HG03565 (cell line): ENCODE measurements at regions not wholly inside any gene's neighbourhood (a gene's known extent, or its start where the extent isn't known, plus 50 kb on each side); places are given as distances from the start of the nearest gene placed in this dataset.

Experiments used
- ATAC-seq: cut with Tn5 transposase; IDR thresholded peaks from one replicate; pipeline ENCODE4 v1.9.1; 2021; ENCODE audit warnings: mild to moderate bottlenecking, moderate library complexity; ENCODE audit not compliant: unreplicated experiment

DNA sequence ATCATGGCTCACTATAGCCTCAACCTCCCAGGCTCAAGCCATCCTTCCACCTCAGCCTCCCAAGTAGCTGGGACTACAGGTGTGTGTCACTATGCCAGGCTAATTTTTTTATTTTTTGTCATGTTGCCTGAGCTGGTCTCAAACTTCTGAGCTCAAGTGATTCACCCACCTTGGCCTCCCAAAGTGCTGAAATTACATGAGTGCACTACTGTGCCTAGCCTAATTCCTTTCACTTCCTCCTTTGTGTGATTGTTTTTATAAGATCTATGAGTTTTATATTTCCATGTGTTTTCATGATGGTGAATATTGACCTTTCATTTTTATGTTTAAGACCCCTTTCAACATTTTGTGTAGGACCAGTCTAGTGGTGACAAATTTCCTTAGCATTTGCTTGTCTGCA is 55.2 kb upstream of the IL12B start:
- no peak for ATAC-seq

DNA sequence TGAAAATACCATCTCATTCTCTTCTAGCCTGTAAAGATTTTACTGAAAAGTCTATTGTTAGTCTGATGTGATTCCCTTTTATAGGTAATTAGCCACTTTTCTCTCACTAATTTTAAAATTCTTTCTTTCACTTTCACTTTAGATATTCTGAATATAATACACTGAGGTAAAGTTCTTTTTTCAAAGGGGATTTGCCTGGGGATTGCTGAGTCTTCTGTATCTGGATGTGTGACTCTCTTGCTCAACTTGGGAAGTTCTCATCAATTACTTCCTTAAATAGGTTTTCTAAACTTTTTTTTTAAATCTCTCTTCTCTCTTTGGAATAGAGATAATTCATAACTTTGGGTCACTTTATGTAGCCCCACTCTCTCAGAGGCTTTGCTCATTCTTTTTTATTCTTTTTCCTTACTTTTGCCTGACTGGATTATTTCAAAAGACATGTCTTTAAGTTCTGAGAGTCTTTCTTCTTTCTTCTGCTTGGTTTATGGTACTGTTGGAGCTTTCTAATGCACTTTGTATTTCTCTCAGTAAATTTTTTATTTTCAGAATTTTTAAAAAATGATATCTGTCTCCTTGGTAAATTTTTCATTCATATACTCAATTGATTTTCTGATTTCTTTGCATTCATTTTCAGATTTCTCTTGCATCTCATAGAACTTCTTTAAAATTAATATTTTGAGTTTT is 55.9 kb upstream of the IL12B start:
- no peak for ATAC-seq

DNA sequence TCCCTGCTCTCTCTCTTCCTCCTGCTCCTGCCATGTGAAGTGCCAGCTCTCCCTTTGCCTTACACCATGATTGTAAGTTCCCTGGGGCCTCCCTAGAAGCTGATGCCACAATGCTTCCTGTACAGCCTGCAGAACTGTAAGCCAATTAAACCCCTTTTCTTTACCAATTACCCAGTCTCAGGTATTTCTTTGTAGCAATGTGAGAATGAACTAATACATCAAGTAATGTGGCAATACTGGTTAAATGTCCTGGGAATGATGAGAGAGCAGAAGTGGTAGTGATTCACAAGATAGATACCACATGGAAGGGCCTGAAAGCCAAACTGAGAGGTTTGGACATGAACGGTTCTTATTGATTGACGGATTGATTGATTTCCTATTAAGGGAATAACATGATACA is 62.6 kb upstream of the IL12B start:
- ATAC-seq, result no peak

DNA sequence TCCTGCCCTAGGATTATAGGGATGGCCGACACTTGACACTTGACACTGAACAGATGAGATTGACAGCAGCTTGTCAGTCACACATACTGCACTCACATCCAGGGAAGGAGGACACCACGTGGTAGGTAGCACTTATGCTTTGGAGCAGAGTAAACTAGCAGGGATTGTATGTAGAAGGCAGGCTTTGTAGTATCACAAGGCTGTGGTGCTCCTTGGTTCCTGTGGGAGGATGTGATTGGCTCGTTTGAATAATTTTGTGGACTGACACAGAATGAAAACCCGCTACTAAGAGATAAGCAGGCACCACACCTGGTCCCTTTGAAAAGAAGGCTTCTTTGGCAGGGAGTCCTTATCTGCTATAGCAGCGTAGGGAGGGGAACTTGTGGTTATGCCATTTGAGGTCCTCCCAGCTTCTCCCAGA is 63.6 kb upstream of the IL12B start:
- no peak for ATAC-seq

DNA sequence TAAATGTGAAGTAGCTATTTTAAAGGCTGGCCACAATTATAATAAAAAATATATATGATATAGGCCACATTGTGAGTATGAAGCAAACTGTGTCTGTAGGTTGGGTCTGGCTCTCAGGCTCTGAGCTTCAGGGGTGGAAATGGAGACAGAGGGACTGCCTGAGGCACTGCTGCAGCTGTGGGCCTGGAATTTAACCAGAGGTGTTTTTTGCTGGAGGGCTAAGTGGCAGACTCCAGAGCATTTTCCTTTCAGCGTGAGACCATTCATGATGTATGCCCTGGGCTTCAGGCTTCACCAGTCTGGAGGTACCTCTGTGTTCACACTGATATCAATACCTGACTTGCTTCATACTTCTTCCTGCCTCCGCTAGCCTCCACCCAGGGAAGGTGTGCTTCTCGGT is 64.9 kb upstream of the IL12B start:
- ATAC-seq, result no peak

DNA sequence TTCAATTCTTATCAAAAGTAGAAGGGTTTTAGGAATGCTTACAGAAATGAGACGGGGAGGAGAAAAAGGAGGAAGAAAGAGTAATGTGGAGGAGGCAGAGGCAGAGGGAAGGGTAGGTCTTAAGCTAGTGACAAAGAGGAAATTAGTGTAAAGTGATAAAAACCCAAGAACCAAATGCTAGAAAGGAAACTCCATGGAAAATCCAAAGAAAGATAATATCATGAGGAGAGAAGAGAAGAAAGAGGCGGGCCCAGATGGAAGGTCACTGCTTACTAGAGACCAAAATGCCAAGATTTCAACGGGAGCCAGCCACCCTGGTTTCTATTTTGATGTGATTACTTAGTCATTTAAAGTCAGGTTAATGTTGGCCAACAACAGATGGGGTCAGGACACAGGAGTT is 68.6 kb upstream of the IL12B start:
- no peak for ATAC-seq

DNA sequence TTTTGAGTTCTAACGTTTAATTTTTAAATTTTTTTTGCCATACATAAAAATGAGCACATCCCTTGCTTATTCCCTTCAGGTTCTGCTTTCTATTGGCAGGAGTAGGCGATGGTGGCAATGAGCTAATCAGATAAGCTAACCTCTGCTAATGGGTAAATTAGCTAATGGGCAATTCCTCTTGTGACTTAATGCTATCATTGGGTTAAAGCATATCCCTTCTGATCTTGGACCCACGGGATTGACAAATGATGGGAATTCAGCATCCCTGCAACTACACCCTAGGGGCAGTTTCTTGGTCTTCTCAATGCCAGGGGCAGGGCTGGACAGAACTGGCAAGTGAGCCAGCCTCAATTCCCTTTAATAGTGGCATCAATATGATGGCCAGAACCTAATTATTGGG is 70.2 kb upstream of the IL12B start:
- no peak for ATAC-seq

DNA sequence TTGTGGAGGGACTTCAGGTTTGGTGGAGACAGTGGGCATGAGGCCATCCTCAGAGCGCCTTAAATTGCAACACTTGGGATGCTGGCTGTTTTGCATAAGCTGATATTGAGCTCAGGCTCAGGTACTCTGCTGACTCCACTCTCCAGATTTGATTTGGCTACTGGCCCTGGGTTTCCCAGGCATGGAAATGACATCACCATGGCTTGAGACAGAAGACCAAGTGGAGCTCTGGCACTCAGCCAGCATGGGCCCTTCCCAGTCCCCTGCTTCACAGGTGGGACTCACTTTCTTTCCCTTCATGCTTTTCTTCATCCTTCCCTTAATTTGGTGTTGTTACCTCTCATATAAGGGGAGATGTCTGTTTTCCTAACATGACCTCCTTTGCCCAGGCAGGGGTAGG is 72.0 kb upstream of the IL12B start:
- no peak for ATAC-seq

DNA sequence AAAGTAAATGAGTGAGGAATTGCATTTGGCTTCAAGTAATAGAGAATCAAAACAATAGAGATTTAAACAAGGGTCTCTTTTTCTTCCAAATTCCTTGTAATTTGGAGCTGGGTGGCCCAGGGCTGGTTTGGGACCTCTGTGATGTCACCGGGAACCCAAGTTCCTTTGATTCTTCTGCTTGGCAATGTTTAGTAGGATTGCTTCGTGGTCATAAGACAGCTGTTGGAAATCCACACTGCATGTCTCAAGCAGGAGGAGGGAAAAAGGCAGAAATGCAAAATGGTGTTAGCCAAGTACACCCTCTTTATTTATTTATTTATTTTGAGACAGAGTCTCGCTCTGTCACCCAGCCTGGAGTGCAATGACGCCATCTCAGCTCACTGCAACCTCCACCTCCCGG is 72.6 kb upstream of the IL12B start:
- no peak for ATAC-seq

DNA sequence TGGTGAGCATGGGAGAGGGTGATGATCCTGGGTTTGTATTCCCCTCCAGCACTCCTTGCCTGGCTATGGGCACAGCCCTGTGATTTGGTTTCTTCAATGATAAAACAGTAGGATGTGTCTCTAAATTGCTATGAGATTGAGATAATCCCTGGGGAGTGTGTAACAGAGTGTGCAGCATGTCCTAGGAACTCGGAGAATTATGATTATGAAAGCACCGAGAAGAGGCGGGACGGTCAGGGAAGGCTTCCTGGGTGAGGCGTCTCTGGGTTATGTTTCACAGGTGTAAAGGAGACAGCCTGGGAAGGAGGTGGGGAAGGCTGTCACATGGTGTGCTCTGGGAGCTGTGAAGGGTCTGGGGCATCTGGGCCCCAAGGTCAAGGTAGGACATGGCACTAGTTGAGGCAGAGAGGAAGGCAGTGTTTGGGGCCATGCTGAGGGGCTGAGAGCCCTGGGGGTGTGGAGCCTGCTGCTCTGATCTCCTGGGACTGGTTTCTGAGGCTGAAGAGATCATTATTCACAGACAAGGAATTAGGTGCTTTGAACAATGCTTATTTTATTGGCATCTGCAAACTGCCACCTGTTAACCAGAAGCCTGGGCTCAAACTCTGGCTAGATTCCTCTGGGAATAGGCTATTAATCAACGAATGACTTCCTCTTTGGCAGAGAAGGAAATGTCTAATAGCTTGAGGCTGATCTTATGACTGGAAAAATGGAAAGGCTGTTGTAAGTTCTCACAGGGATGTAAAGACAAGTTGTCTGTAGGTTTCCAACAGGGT is 73.8 kb upstream of the IL12B start:
- ATAC-seq, result no peak

DNA sequence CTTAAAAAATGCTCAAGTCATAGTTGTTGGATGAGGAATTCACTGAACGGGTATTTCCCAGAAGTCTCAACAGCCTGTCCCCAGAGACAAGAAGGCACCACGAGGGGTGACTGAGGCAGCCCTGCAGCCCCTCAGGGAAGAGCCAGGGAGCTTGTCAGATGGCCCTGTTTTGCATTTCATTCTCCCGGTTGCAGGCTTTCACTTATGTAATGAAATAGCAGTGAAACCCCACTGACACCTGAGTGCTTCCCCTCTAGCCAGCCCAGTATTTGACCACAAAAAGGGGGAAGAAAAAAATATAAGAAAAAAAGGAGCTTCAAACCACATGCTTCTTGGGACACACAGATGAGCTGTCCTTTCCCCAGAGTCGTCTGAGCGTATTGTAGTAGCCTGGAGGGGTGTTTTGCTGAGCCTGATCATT is 75.3 kb upstream of the IL12B start:
- ATAC-seq, result peak; percentile 64

DNA sequence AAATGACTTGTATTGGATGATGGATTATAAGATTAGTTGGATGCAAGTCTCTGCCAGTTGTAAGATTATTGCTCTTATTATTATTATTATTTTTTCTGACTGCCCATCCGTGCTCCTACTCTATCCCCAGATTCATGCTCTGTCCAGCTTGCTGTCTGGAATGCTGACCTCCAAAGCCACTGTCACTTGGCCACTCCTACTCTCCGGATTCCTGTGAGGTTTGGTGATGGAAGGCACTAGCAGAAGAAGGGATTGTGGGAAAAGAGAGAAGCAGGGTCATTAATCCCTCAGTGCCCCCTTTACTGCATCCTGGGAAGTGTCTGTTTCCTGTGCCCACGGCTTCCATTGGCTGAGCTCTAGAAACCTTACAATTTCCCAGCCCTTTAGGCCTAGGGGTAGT is 76.3 kb upstream of the IL12B start:
- no peak for ATAC-seq

DNA sequence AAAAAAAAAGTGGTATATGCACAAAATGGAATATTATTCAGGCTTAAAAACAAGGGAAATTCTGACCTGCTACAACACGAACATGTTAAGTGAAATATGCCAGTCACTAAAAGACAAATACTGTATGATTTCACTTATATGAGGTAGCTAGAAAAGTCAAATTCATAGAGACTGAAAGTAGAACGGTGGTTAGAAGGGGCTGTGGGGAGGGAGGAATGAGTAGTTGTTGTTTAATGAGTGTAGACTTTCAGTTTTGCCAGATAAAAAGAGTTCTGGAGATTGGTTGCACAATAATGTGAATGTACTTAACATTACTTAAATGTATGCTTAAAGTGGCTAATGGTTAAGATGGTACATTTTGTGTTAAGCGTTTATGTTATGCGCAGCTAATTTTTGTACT is 79.5 kb upstream of the IL12B start:
- peak; percentile 42 for ATAC-seq

DNA sequence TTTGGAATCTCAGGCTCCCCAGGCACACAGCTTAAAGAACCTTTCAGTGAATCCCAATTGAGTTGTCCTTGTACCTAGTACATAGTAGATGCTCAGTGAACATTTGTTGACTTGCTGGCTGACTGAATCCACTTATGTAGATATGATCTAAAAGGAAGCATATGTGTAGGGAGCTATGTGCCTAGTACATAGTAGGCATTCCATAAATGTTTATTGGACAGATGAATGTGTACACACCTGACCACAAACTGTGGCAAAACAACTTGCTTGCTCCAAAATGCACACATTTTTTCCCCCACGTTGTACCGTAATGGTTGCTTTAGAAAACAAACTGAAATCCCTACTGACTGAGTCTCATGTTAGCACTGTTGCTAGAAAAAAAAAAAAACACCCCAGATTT is 80.2 kb upstream of the IL12B start:
- no peak for ATAC-seq

DNA sequence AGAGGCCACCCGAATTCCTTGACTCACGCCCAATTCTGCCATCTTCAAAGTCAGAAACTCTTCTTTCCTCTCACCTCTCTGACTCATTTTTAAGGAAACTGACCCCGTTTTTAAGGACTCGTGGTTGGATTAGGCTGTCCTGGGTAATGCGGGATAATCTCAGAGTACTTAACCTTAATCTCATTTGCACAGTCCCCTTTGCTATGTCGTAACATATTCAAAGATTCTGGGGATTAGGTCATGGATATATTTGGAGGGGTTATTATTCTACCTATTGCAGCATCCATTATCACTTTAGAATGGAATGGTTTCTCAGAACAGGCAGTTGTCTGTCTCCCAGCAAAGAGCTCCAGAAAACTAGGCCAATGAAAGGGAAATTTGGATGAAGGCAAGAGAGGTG is 80.8 kb upstream of the IL12B start:
- ATAC-seq, result no peak

DNA sequence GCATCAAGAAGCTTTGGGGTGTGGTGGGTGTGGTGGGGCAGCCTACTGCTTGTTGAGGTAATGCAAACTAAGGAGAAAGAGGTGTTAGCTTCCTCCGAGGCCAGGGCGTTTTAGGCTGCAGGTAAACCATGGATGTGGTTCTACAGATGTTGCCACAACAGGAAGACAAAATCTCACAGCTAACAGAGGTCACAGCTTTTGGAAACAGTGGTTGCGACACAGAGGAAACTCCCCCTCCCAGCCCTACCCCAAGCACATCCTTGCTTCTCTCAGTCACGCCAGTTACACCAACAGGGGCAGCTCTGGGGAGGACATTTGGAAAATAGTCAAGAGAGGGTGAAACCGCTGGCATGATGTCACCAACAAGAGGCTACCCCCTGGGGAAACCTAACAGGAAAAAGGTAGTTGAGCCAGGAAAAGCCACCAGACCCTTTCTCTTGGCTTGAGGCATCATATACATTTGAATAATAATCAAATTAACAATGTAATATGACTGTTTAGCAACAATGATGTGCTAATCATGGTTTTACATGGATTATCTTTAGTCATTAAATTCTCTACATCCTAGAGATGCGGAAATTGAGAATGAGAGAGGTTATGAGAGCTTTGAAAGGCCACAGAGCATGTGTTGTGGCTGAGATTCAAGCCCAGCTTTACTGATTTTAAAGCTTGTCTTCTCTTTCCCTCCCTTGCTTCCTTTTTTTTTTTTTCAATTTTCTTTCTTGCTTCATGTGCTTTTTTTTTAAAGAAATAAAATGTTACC is 82.2 kb upstream of the IL12B start:
- ATAC-seq, result peak; percentile 52

DNA sequence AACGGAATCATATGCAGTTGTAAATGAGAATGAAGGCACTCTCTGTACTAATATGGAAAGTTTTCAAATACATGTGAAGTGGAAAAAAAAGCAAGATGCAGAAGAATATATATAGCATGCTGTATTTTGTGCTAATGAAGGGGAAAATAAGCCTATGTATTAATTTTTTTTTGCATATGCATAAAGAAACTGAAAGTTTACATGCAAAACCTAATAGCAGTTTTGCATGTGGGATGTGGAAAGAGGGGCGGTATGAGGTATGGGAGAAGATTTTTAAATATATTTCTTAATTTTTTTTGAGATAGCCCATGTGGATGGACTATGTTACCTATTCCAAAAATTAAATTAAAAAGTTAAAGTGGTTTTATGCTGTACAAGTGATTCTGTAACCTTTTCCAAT is 83.7 kb upstream of the IL12B start:
- no peak for ATAC-seq

DNA sequence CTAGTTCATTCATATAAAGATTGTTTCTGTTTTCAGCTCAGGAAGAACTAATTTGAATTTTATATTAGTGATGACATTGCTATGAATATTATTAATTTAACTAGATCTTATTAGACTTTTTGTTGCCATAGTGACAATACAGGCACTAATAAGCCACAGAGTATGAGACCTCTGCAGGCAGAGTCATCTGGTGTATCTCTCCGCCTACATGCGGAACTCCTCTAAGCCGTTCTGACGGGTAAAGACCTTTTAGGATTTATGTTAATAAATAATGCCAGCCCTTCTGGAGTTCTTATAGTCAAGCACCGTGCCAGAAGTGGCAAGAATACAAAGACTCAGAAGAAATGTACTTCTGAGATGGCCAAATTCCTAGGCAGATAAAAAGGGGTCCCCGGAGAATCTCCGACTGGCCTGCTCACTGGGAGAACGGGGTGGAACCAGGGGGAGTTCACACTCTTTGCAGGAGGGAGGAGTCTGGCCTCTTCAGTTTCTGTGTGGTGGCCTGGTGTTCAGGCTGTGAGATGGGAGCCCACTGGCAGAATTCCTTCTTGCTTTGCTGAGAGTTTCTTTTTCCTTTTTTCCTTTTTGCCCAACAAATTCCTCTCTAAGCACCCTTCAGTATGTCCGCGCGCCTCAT is 85.1 kb upstream of the IL12B start:
- no peak for ATAC-seq

DNA sequence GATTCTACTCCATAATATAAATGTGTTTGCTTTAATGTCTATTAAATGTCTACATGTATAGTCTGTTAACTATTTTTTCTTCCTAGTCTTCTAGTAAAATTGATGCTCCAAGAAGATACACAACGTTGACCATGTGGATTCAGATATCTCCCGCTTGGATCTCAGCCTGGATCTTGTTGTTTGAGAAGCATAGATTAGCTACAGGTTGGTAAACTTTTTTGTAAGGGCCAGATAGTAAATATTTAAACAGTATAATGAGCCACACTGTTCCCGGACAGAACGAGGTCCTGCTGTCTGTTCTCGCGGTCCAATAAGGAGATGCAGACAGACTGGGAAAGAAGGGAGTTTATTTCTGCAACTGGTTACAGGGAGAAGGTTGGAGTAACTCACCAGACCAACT is 86.2 kb upstream of the IL12B start:
- no peak for ATAC-seq

DNA sequence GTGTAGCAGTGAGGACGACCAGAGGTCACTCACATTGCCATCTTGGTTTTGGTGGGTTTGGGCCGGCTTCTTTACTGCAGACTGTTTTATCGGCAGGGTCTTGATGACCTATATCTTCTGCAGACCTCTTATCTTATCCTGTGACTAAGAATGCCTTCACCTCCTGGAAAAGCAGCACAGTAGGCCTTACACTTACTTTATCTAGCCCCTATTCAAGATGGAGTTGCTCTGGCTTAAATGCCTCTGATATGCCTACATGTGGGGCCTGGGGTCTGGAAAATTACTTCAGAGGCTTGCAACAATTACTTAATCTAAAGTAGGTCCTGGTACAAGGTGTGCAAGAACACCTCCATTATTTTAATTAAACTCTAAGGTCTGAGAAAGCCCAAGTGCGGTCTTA is 86.9 kb upstream of the IL12B start:
- ATAC-seq, result no peak

DNA sequence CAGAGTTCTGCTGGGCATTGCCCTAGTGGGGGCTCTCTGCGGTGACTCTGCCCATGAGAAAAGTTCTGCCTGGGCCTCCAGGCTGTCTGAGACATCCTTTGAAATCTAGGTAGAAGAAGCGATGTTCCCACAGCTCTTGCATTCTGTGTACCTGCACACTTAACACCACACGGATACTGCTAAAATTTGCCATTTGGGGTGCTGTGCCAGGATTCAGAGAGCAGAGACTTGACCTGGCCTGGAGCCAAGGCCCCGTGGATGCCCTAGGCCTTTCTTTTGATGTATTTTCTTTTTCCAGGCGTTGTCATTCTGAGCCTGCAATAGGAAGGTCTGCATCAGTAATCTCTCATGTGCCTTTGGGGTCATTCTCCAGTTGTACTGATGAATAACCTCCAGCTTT is 89.3 kb upstream of the IL12B start:
- no peak for ATAC-seq

DNA sequence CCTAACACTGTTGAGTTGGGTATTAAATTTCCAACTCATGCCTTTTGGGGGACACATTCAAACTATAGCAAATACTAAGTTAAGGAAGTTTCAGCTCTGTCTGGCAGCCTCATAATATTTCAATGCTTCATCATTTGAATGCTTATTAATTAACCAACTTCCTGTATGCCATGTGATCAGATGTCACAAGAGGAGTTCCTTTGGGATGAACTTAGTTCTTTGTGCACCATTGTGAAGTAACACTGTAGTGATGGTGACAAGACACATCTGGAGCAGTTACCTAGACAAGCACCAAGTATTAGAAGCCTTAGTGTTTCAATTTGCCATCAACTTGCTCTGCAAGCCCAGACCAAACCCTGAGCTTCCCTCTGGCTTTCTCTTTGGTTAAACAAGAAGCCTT is 90.7 kb upstream of the IL12B start:
- no peak for ATAC-seq
